GM19023 (cell line): ENCODE measurements at regions not wholly inside any gene's neighbourhood (a gene's known extent, or its start where the extent isn't known, plus 50 kb on each side); places are given as distances from the start of the nearest gene placed in this dataset.

Experiments used
- ATAC-seq: cut with Tn5 transposase; IDR thresholded peaks from one replicate; pipeline ENCODE4 v1.9.1; 2021; ENCODE audit warnings: mild to moderate bottlenecking, moderate library complexity; ENCODE audit not compliant: unreplicated experiment

GRCh38 chr10:57806675-57807074 lies 461.0 kb downstream of the IPMK start:
- ATAC-seq, result no peak

GRCh38 chr10:57799625-57800024 lies 468.1 kb downstream of the IPMK start:
- no peak for ATAC-seq

GRCh38 chr10:57798830-57799229 lies 468.9 kb downstream of the IPMK start:
- ATAC-seq, result no peak

GRCh38 chr10:57791546-57791945 lies 476.1 kb downstream of the IPMK start:
- no peak for ATAC-seq

- no peak for ATAC-seq
Measured at GRCh38 chr10:57790703-57791102, 477.0 kb downstream of the IPMK start.

- ATAC-seq, result no peak
Measured at GRCh38 chr10:57788117-57788516, 479.6 kb downstream of the IPMK start.

- no peak for ATAC-seq
Measured at GRCh38 chr10:57786850-57787750, 480.6 kb downstream of the IPMK start.

GRCh38 chr10:57786331-57786730 lies 481.4 kb downstream of the IPMK start:
- no peak for ATAC-seq

GRCh38 chr10:57785546-57785945 lies 482.1 kb downstream of the IPMK start:
- ATAC-seq, result no peak

GRCh38 chr10:57785068-57785467 lies 482.6 kb downstream of the IPMK start:
- no peak for ATAC-seq

GRCh38 chr10:57776688-57777432 lies 490.8 kb downstream of the IPMK start:
- no peak for ATAC-seq

GRCh38 chr10:57775250-57775649 lies 492.4 kb downstream of the IPMK start:
- ATAC-seq, result no peak

- no peak for ATAC-seq
Measured at GRCh38 chr10:57769298-57769697, 498.4 kb downstream of the IPMK start.

GRCh38 chr10:57759777-57760176 lies 507.9 kb downstream of the IPMK start:
- ATAC-seq, result no peak

GRCh38 chr10:57754803-57755202 lies 512.9 kb downstream of the IPMK start:
- no peak for ATAC-seq

- ATAC-seq, result no peak
Measured at GRCh38 chr10:57743711-57744110, 524.0 kb downstream of the IPMK start.

- ATAC-seq, result no peak
Measured at GRCh38 chr10:57741751-57742150, 525.9 kb downstream of the IPMK start.

GRCh38 chr10:57723305-57723704 lies 544.4 kb downstream of the IPMK start:
- no peak for ATAC-seq

- no peak for ATAC-seq
Measured at GRCh38 chr10:57716884-57717283, 550.8 kb downstream of the IPMK start.

GRCh38 chr10:57715233-57715632 lies 552.5 kb downstream of the IPMK start:
- ATAC-seq, result no peak

- no peak for ATAC-seq
Measured at GRCh38 chr10:57707300-57707658, 560.4 kb downstream of the IPMK start.
